Adrenal gland (tissue), 9 donors: ENCODE measurements at regions not wholly inside any gene's neighbourhood (a gene's known extent, or its start where the extent isn't known, plus 50 kb on each side); places are given as distances from the start of the nearest gene placed in this dataset.

Experiments used
- DNase-seq, 7 donors: peaks; one replicate each; pipeline ENCODE4 v3.0.0-alpha.2; 2019 to 2020
- H3K27ac ChIP-seq, 5 donors: fragments of 200-600 bp; sonication (generic) in 4 of 5; 1 replicate in 3 of 5; 2 replicates in 2 of 5; pipeline versions ENCODE4 v1.5.1 to v1.8.0; 2016 to 2020; ENCODE audit warnings: mild to moderate bottlenecking in 1 of 5
- H3K27me3 ChIP-seq: fragments of 200-600 bp; 2 replicates; pipeline ENCODE4 v1.8.0; 2021
- H3K36me3 ChIP-seq, 2 donors: fragments of 200-600 bp; replicated peaks in 1 of 2; 1 replicate in 1 of 2; 2 replicates in 1 of 2; pipeline versions ENCODE4 v1.5.1 to v1.8.0; 2018 to 2022
- H3K4me1 ChIP-seq, 2 donors: fragments of 200-600 bp; replicated peaks in 1 of 2; 1 replicate in 1 of 2; 2 replicates in 1 of 2; pipeline versions ENCODE4 v1.5.1 to v1.8.0; 2018 to 2021
- H3K4me3 ChIP-seq, 4 donors: fragments of 200-600 bp; sonication (generic) in 3 of 4; one replicate each; pipeline ENCODE4 v1.5.1; 2016 to 2018
- H3K9me3 ChIP-seq, 3 donors: fragments of 200-600 bp; sonication (generic) in 1 of 3; replicated peaks in 1 of 3; 1 replicate in 2 of 3; 2 replicates in 1 of 3; pipeline versions ENCODE4 v1.5.1 to v1.8.0; 2016 to 2021
- CTCF ChIP-seq, 6 experiments: fragments of 450-650 bp in 4 of 6; fragments of 200-600 bp in 2 of 6; sonication (generic) in 1 of 6; IDR thresholded peaks; 1 replicate in 5 of 6; 2 replicates in 1 of 6; pipeline versions ENCODE4 v1.5.1 to v1.8.0; 2016 to 2021; ENCODE audit warnings: antibody characterized with exemption in 6 of 6, mild to moderate bottlenecking in 2 of 6, moderate library complexity in 1 of 6
- POLR2A ChIP-seq, 2 donors: fragments of 450-650 bp; IDR thresholded peaks; one replicate each; pipeline ENCODE4 v1.6.1; 2017; ENCODE audit warnings: antibody characterized with exemption in 2 of 2, mild to moderate bottlenecking in 2 of 2, moderate library complexity in 1 of 2
- WGBS, 4 donors: extraction: QIAGEN DNeasy Blood & Tissue Kit in 2 of 4; methylation state at CpG; one replicate each; pipeline versions ENCODE4 v1.1.5 to v1.1.7; 2013 to 2017; 5-methylcytosine and 5-hydroxymethylcytosine counted together
- intact Hi-C, 2 donors: fragments of 100-400 bp; cut with DNase I; formaldehyde crosslinking; loops; one replicate each; pipeline versions ENCODE4 v1.14.1 to v1.15.0; 2022 to 2023
- donor health status: healthy with polysubstance abuse.
- donor health status: Bipolar disorder and iron deficiency.
- donor health status: DM: yes; HTN: yes; CAD: no.
- donor health status: DM: no; HTN: no; CAD: no.
- donor health status: DM: no; HTN: no; CAD: no.

- no peaks in the 10 kb centered on the region for H3K36me3 ChIP-seq
- no peaks in the 10 kb centered on the region for H3K4me1 ChIP-seq
- TF ChIP-seq POLR2A (IDR thresholded peaks at IDR 0.05): no peak
- TF ChIP-seq CTCF (IDR thresholded peaks at IDR 0.05): no peak
- H3K4me3 ChIP-seq: no peak overlapping the region
- H3K27ac ChIP-seq: no peak overlapping the region
- DNase-seq: no peak
- intact Hi-C loops: no loop called here
- H3K27me3 ChIP-seq: no peaks in the 10 kb centered on the region
- 76 to 88% (median 80%) methylated on average over 3 of the region's 3 CpGs for WGBS, 4 donors
- no peaks in the 10 kb centered on the region for H3K9me3 ChIP-seq
Observed at GRCh38 chr6:112575309-112575834, 228.2 kb downstream of the RFPL4B start.

- DNase-seq: no peak
- H3K4me1 ChIP-seq: no peaks in the 10 kb centered on the region
- H3K9me3 ChIP-seq: no peaks in the 10 kb centered on the region
- TF ChIP-seq CTCF (IDR thresholded peaks at IDR 0.05) (no peak), POLR2A (IDR thresholded peaks at IDR 0.05) (no peak)
- no peak overlapping the region for H3K27ac ChIP-seq
- H3K4me3 ChIP-seq: no peak overlapping the region
- intact Hi-C loops: no loop called here
- no peaks in the 10 kb centered on the region for H3K36me3 ChIP-seq
- no peaks in the 10 kb centered on the region for H3K27me3 ChIP-seq
Observed at GRCh38 chr6:112576423-112576822, 229.3 kb downstream of the RFPL4B start.

DNA sequence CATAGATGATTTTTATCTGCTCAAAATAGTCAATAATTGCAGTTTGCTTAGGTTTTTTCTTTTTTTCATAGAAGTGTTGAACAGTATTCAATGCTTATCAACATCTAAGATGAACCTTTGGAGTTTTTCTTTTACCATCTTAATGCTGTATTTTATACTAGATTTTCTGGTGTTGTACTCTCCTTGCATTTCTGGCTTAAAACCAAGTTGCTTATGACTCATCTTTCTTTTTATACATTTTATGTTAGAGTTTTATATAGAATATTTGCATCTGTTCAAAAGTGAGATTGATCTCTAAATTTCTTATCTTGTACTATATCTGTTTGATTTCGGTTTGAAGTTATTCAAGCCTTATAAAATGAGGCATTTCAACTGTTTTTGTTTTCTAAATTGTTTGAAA lies 232.5 kb downstream of the RFPL4B start:
- DNase-seq: no peak
- Histone ChIP-seq H3K4me1 (no peaks in the 10 kb centered on the region), H3K27ac (no peak overlapping the region), H3K9me3 (no peaks in the 10 kb centered on the region), H3K4me3 (no peak overlapping the region), H3K36me3 (no peaks in the 10 kb centered on the region), H3K27me3 (no peaks in the 10 kb centered on the region)
- intact Hi-C loops: no loop called here
- TF ChIP-seq POLR2A (IDR thresholded peaks at IDR 0.05) (no peak), CTCF (IDR thresholded peaks at IDR 0.05) (no peak)
- 74 to 86% (median 76%) methylated on average over 1 of the region's 1 CpG for WGBS, 4 donors

- Histone ChIP-seq H3K9me3 (no peaks in the 10 kb centered on the region), H3K4me3 (no peak overlapping the region), H3K27ac (no peak overlapping the region), H3K36me3 (no peaks in the 10 kb centered on the region), H3K4me1 (no peaks in the 10 kb centered on the region), H3K27me3 (no peaks in the 10 kb centered on the region)
- no peak for DNase-seq
- TF ChIP-seq POLR2A (IDR thresholded peaks at IDR 0.05): no peak
- TF ChIP-seq CTCF (IDR thresholded peaks at IDR 0.05): no peak
- intact Hi-C loops: no loop called here
- WGBS, 4 donors: 79 to 92% (median 82%) methylated on average over 1 of the region's 1 CpG
Observed at GRCh38 chr6:112581015-112581414, 233.9 kb downstream of the RFPL4B start.
